Ovary (tissue), 3 donors: ENCODE measurements at regions not wholly inside any gene's neighbourhood (a gene's known extent, or its start where the extent isn't known, plus 50 kb on each side); places are given as distances from the start of the nearest gene placed in this dataset.

Experiments used
- EP300 ChIP-seq: sonication (generic); formaldehyde crosslinking; IDR thresholded peaks from one replicate; pipeline ENCODE4 v1.6.1; 2017; ENCODE audit warnings: antibody characterized with exemption
- POLR2A ChIP-seq: fragments of 450-650 bp; IDR thresholded peaks from one replicate; pipeline ENCODE4 v1.6.1; 2017; ENCODE audit warnings: antibody characterized with exemption, mild to moderate bottlenecking, moderate library complexity
- TF ChIP-seq, protein P1 (sequence below), 3 donors: fragments of 450-650 bp in 2 of 3; fragments of 200-600 bp in 1 of 3; IDR thresholded peaks; one replicate each; pipeline versions ENCODE4 v1.5.1 to v1.8.0; 2016 to 2022; ENCODE audit warnings: antibody characterized with exemption in 3 of 3, mild to moderate bottlenecking in 1 of 3
- donor health status: DM: no; HTN: no; CAD: no.

DNA sequence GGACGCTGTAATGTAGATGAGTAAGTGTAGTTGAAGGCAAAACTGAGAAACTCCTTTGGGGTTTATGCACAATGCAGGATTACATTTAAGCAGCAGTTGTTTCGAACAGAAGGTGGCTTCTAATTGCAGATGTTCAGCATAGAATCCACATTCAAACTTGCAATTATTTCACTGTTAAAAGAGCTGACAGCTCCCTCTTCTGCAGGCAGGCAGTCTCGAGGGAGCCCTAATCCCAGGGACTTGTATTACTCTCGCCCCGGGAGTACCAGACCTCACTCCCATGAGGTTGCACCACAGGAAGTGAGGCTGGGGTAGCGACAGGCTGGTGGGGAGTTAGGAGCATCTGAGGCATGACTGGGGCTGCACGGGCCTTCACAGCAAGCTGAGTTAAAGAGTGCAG is 484.3 kb upstream of the EEF2KMT start:
- TF ChIP-seq, protein P1, sequence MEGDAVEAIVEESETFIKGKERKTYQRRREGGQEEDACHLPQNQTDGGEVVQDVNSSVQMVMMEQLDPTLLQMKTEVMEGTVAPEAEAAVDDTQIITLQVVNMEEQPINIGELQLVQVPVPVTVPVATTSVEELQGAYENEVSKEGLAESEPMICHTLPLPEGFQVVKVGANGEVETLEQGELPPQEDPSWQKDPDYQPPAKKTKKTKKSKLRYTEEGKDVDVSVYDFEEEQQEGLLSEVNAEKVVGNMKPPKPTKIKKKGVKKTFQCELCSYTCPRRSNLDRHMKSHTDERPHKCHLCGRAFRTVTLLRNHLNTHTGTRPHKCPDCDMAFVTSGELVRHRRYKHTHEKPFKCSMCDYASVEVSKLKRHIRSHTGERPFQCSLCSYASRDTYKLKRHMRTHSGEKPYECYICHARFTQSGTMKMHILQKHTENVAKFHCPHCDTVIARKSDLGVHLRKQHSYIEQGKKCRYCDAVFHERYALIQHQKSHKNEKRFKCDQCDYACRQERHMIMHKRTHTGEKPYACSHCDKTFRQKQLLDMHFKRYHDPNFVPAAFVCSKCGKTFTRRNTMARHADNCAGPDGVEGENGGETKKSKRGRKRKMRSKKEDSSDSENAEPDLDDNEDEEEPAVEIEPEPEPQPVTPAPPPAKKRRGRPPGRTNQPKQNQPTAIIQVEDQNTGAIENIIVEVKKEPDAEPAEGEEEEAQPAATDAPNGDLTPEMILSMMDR (IDR thresholded peaks at IDR 0.05) = no peak
- TF ChIP-seq POLR2A (no peak), EP300 (no peak)
